ENCODE measurements at regions not wholly inside any gene's neighbourhood (a gene's known extent, or its start where the extent isn't known, plus 50 kb on each side); places are given as distances from the start of the nearest gene placed in this dataset.

DNA sequence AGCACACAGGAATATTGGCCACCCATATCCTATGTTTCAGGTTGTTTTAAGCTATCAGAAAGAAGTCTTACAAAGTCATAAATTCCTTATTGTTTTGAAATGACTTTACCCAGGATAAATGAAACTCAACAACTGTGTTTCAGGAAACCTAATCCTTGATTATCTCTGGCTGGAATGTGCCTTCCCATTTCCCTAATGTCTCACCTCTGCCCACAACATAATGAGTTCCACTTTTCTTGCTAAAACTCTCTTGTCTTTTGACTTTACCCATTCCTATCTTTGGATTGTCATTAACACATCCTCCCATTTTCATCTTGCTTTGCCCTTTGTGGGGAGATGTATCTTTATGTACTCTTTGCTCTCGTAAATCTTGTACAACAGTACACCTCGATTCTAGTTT is 200.0 kb upstream of the DNAJC19 start (continued):
- TF ChIP-seq, protein P1, sequence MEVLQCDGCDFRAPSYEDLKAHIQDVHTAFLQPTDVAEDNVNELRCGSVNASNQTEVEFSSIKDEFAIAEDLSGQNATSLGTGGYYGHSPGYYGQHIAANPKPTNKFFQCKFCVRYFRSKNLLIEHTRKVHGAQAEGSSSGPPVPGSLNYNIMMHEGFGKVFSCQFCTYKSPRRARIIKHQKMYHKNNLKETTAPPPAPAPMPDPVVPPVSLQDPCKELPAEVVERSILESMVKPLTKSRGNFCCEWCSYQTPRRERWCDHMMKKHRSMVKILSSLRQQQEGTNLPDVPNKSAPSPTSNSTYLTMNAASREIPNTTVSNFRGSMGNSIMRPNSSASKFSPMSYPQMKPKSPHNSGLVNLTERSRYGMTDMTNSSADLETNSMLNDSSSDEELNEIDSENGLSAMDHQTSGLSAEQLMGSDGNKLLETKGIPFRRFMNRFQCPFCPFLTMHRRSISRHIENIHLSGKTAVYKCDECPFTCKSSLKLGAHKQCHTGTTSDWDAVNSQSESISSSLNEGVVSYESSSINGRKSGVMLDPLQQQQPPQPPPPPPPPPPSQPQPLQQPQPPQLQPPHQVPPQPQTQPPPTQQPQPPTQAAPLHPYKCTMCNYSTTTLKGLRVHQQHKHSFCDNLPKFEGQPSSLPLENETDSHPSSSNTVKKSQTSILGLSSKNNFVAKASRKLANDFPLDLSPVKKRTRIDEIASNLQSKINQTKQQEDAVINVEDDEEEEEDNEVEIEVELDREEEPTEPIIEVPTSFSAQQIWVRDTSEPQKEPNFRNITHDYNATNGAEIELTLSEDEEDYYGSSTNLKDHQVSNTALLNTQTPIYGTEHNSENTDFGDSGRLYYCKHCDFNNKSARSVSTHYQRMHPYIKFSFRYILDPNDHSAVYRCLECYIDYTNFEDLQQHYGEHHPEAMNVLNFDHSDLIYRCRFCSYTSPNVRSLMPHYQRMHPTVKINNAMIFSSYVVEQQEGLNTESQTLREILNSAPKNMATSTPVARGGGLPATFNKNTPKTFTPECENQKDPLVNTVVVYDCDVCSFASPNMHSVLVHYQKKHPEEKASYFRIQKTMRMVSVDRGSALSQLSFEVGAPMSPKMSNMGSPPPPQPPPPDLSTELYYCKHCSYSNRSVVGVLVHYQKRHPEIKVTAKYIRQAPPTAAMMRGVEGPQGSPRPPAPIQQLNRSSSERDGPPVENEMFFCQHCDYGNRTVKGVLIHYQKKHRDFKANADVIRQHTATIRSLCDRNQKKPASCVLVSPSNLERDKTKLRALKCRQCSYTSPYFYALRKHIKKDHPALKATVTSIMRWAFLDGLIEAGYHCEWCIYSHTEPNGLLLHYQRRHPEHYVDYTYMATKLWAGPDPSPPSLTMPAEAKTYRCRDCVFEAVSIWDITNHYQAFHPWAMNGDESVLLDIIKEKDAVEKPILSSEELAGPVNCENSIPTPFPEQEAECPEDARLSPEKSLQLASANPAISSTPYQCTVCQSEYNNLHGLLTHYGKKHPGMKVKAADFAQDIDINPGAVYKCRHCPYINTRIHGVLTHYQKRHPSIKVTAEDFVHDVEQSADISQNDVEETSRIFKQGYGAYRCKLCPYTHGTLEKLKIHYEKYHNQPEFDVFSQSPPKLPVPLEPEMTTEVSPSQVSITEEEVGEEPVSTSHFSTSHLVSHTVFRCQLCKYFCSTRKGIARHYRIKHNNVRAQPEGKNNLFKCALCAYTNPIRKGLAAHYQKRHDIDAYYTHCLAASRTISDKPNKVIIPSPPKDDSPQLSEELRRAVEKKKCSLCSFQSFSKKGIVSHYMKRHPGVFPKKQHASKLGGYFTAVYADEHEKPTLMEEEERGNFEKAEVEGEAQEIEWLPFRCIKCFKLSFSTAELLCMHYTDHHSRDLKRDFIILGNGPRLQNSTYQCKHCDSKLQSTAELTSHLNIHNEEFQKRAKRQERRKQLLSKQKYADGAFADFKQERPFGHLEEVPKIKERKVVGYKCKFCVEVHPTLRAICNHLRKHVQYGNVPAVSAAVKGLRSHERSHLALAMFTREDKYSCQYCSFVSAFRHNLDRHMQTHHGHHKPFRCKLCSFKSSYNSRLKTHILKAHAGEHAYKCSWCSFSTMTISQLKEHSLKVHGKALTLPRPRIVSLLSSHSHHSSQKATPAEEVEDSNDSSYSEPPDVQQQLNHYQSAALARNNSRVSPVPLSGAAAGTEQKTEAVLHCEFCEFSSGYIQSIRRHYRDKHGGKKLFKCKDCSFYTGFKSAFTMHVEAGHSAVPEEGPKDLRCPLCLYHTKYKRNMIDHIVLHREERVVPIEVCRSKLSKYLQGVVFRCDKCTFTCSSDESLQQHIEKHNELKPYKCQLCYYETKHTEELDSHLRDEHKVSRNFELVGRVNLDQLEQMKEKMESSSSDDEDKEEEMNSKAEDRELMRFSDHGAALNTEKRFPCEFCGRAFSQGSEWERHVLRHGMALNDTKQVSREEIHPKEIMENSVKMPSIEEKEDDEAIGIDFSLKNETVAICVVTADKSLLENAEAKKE (CRISPR knock-in tag; IDR thresholded peaks at IDR 0.05): no peak
- TF ChIP-seq, protein P2, sequence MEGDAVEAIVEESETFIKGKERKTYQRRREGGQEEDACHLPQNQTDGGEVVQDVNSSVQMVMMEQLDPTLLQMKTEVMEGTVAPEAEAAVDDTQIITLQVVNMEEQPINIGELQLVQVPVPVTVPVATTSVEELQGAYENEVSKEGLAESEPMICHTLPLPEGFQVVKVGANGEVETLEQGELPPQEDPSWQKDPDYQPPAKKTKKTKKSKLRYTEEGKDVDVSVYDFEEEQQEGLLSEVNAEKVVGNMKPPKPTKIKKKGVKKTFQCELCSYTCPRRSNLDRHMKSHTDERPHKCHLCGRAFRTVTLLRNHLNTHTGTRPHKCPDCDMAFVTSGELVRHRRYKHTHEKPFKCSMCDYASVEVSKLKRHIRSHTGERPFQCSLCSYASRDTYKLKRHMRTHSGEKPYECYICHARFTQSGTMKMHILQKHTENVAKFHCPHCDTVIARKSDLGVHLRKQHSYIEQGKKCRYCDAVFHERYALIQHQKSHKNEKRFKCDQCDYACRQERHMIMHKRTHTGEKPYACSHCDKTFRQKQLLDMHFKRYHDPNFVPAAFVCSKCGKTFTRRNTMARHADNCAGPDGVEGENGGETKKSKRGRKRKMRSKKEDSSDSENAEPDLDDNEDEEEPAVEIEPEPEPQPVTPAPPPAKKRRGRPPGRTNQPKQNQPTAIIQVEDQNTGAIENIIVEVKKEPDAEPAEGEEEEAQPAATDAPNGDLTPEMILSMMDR (conservative IDR thresholded peaks at IDR 0.05; ENCODE audit: low read depth in 2 of 2): no peak

DNA sequence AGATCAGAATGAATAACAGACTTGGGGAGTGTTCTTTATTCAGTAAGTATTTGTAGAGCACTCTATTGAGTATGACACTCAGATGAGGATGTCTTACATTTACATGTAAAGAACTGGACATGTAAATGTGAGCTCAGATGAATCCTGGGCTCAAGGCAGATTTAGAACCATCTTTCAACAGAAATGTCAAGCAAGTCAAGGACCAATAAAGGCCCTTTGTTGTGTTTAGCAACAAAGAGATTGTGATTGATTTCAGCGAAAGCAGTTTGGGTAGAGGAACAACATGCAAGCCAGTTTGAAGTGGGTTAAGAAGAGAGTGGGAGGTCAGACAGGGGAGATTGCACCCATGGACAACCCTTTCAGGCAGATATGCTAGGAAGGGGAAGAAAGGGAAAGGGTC is 194.2 kb upstream of the DNAJC19 start:
- Mint-ChIP-seq H3K27me3 (ENCODE audit: insufficient read depth, low read depth, poor library complexity) (no peaks in the 10 kb centered on the region), H3K9me3 (no peaks in the 10 kb centered on the region; the same call in 2 of the 3 replicates), H3K4me3 (no peak overlapping the region), H3K36me3 (ENCODE audit: low read depth) (no peaks in the 10 kb centered on the region; the same call in 2 of the 3 replicates), H3K4me1 (no peaks in the 10 kb centered on the region), H3K27ac (no peak overlapping the region)
- TF ChIP-seq ZNF331 (CRISPR knock-in tag; IDR thresholded peaks at IDR 0.05; ENCODE audit: low read depth) (no peak), POLR2AphosphoS5 (IDR thresholded peaks at IDR 0.05; ENCODE audit: low read depth) (no peak), NANOG (IDR thresholded peaks at IDR 0.05; ENCODE audit: borderline replicate concordance) (no peak), EZH2 (IDR thresholded peaks at IDR 0.05; ENCODE audit: low read depth, unreplicated experiment) (no peak), JUNB (IDR thresholded peaks at IDR 0.05; ENCODE audit: unreplicated experiment) (no peak), EZH2phosphoT487 (IDR thresholded peaks at IDR 0.05; ENCODE audit: unreplicated experiment) (no peak), STAT1 (IDR thresholded peaks at IDR 0.05; ENCODE audit: unreplicated experiment) (no peak), CREB1 (CRISPR knock-in tag; IDR thresholded peaks at IDR 0.05; ENCODE audit: low read depth) (no peak)
- TF ChIP-seq, protein P3, sequence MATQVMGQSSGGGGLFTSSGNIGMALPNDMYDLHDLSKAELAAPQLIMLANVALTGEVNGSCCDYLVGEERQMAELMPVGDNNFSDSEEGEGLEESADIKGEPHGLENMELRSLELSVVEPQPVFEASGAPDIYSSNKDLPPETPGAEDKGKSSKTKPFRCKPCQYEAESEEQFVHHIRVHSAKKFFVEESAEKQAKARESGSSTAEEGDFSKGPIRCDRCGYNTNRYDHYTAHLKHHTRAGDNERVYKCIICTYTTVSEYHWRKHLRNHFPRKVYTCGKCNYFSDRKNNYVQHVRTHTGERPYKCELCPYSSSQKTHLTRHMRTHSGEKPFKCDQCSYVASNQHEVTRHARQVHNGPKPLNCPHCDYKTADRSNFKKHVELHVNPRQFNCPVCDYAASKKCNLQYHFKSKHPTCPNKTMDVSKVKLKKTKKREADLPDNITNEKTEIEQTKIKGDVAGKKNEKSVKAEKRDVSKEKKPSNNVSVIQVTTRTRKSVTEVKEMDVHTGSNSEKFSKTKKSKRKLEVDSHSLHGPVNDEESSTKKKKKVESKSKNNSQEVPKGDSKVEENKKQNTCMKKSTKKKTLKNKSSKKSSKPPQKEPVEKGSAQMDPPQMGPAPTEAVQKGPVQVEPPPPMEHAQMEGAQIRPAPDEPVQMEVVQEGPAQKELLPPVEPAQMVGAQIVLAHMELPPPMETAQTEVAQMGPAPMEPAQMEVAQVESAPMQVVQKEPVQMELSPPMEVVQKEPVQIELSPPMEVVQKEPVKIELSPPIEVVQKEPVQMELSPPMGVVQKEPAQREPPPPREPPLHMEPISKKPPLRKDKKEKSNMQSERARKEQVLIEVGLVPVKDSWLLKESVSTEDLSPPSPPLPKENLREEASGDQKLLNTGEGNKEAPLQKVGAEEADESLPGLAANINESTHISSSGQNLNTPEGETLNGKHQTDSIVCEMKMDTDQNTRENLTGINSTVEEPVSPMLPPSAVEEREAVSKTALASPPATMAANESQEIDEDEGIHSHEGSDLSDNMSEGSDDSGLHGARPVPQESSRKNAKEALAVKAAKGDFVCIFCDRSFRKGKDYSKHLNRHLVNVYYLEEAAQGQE (IDR thresholded peaks at IDR 0.05; ENCODE audit: unreplicated experiment): no peak
- TF ChIP-seq, protein P4, sequence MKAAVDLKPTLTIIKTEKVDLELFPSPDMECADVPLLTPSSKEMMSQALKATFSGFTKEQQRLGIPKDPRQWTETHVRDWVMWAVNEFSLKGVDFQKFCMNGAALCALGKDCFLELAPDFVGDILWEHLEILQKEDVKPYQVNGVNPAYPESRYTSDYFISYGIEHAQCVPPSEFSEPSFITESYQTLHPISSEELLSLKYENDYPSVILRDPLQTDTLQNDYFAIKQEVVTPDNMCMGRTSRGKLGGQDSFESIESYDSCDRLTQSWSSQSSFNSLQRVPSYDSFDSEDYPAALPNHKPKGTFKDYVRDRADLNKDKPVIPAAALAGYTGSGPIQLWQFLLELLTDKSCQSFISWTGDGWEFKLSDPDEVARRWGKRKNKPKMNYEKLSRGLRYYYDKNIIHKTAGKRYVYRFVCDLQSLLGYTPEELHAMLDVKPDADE (IDR thresholded peaks at IDR 0.05): no peak
- DNase-seq (ENCODE audit: low spot score) (no peak), ATAC-seq (no peak)
- Histone ChIP-seq H4K20me1 (replicated peaks; ENCODE audit: insufficient read depth) (no peaks in the 10 kb centered on the region), H3K36me3 (ENCODE audit: insufficient read depth) (no peaks in the 10 kb centered on the region), H3K4me1 (ENCODE audit: insufficient read depth) (no peaks in the 10 kb centered on the region), H3K4me2 (no peak overlapping the region), H2AFZ (no peak overlapping the region), H3K27ac (ENCODE audit: low read depth) (no peak overlapping the region), H3K9me2 (ENCODE audit: insufficient read depth) (0 out of 2 replicates have a peak, but pooled peaks cover 5% of the 10 kb centered on the region), H3K27me3 (ENCODE audit: insufficient read depth) (no peaks in the 10 kb centered on the region), H3K4me3 (no peak overlapping the region), H3K79me2 (replicated peaks; ENCODE audit: insufficient read depth) (no peaks in the 10 kb centered on the region), H3F3A (replicated peaks; ENCODE audit: low read depth) (no peaks in the 10 kb centered on the region)

Data from GM23338 (cell line).